HEK293 (cell line): ENCODE measurements at regions not wholly inside any gene's neighbourhood (a gene's known extent, or its start where the extent isn't known, plus 50 kb on each side); places are given as distances from the start of the nearest gene placed in this dataset.
A peak's percentile ranks its signal among the peaks of the same experiment; 100 is the strongest.

ENCODE experiments used
- BCL11A ChIP-seq: fragments of 450-650 bp; formaldehyde crosslinking; IDR thresholded peaks from 2 replicates; pipeline ENCODE4 v1.5.1; 2016; ENCODE audit warnings: low read depth, missing biosample characterization, missing genetic modification characterization
- BCL6B ChIP-seq: fragments of 450-650 bp; formaldehyde crosslinking; IDR thresholded peaks from 2 replicates; pipeline ENCODE4 v1.5.1; 2017; ENCODE audit warnings: missing biosample characterization, missing genetic modification characterization
- GLI2 ChIP-seq: fragments of 450-650 bp; formaldehyde crosslinking; IDR thresholded peaks from 2 replicates; pipeline ENCODE4; 2017; ENCODE audit warnings: missing biosample characterization, missing genetic modification characterization, low read depth, borderline replicate concordance
- KLF7 ChIP-seq: fragments of 450-650 bp; formaldehyde crosslinking; IDR thresholded peaks from 2 replicates; pipeline ENCODE4 v1.5.1; 2016; ENCODE audit warnings: missing biosample characterization, missing genetic modification characterization, borderline replicate concordance
- PRDM2 ChIP-seq: fragments of 450-650 bp; formaldehyde crosslinking; IDR thresholded peaks from 2 replicates; pipeline ENCODE4 v1.5.1; 2016; ENCODE audit warnings: missing biosample characterization, missing genetic modification characterization, borderline replicate concordance
- TRIM28 ChIP-seq: IDR thresholded peaks from 2 replicates; pipeline ENCODE4 v1.6.1; 2011; ENCODE audit warnings: low read length, control low read depth, borderline replicate concordance
- YY1 ChIP-seq: fragments of 450-650 bp; formaldehyde crosslinking; IDR thresholded peaks from 2 replicates; pipeline ENCODE4 v1.5.1; 2018; ENCODE audit warnings: missing biosample characterization, missing genetic modification characterization
- YY2 ChIP-seq: fragments of 450-650 bp; formaldehyde crosslinking; IDR thresholded peaks from 2 replicates; pipeline ENCODE4 v1.5.1; 2016; ENCODE audit warnings: missing biosample characterization, missing genetic modification characterization
- ZBTB21 ChIP-seq: fragments of 450-650 bp; formaldehyde crosslinking; IDR thresholded peaks from 2 replicates; pipeline ENCODE4 v1.5.1; 2017; ENCODE audit warnings: missing biosample characterization, missing genetic modification characterization
- ZBTB48 ChIP-seq: fragments of 450-650 bp; formaldehyde crosslinking; IDR thresholded peaks from 2 replicates; pipeline ENCODE4 v1.5.1; 2016; ENCODE audit warnings: missing biosample characterization, missing genetic modification characterization
- ZBTB7A ChIP-seq: fragments of 450-650 bp; formaldehyde crosslinking; IDR thresholded peaks from 2 replicates; pipeline ENCODE4 v1.5.1; 2016; ENCODE audit warnings: low read depth, missing biosample characterization, missing genetic modification characterization
- ZIC2 ChIP-seq: fragments of 450-650 bp; formaldehyde crosslinking; IDR thresholded peaks from 2 replicates; pipeline ENCODE4 v1.5.1; 2016; ENCODE audit warnings: missing biosample characterization, missing genetic modification characterization
- ZNF10 ChIP-seq: fragments of 450-650 bp; formaldehyde crosslinking; IDR thresholded peaks from 2 replicates; pipeline ENCODE4 v1.5.1; 2017; ENCODE audit warnings: missing biosample characterization, missing genetic modification characterization
- ZNF184 ChIP-seq: fragments of 450-650 bp; IDR thresholded peaks from 2 replicates; pipeline ENCODE4 v1.5.1; 2018; ENCODE audit warnings: missing biosample characterization, mild to moderate bottlenecking, missing genetic modification characterization
- ZNF19 ChIP-seq: fragments of 450-650 bp; formaldehyde crosslinking; IDR thresholded peaks from 2 replicates; pipeline ENCODE4; 2016; ENCODE audit warnings: missing biosample characterization, missing genetic modification characterization, low read depth
- ZNF2 ChIP-seq: fragments of 450-650 bp; formaldehyde crosslinking; IDR thresholded peaks from 2 replicates; pipeline ENCODE4 v1.5.1; 2016; ENCODE audit warnings: missing biosample characterization, missing genetic modification characterization
- ZNF311 ChIP-seq: fragments of 450-650 bp; formaldehyde crosslinking; IDR thresholded peaks from 2 replicates; pipeline ENCODE4 v1.5.1; 2017; ENCODE audit warnings: missing biosample characterization, missing genetic modification characterization, borderline replicate concordance
- ZNF501 ChIP-seq: fragments of 450-650 bp; formaldehyde crosslinking; IDR thresholded peaks from 2 replicates; pipeline ENCODE4 v1.5.1; 2016; ENCODE audit warnings: missing biosample characterization, missing genetic modification characterization
- ZNF544 ChIP-seq: fragments of 450-650 bp; formaldehyde crosslinking; IDR thresholded peaks from 2 replicates; pipeline ENCODE4 v1.5.0; 2017; ENCODE audit warnings: missing biosample characterization, missing genetic modification characterization
- ZNF558 ChIP-seq: fragments of 450-650 bp; formaldehyde crosslinking; IDR thresholded peaks from 2 replicates; pipeline ENCODE4 v1.5.1; 2016; ENCODE audit warnings: missing biosample characterization, missing genetic modification characterization
- ZNF629 ChIP-seq: fragments of 450-650 bp; formaldehyde crosslinking; IDR thresholded peaks from 2 replicates; pipeline ENCODE4 v1.5.1; 2017; ENCODE audit warnings: missing biosample characterization, missing genetic modification characterization
- ZNF660 ChIP-seq: fragments of 450-650 bp; IDR thresholded peaks from 2 replicates; pipeline ENCODE4 v1.5.1; 2018; ENCODE audit warnings: missing biosample characterization, mild to moderate bottlenecking, missing genetic modification characterization
- ZNF664 ChIP-seq: fragments of 450-650 bp; formaldehyde crosslinking; IDR thresholded peaks from 2 replicates; pipeline ENCODE4 v1.5.1; 2016; ENCODE audit warnings: missing biosample characterization, missing genetic modification characterization
- ZNF776 ChIP-seq: fragments of 450-650 bp; formaldehyde crosslinking; IDR thresholded peaks from 2 replicates; pipeline ENCODE4 v1.5.0; 2017; ENCODE audit warnings: missing biosample characterization, missing genetic modification characterization, borderline replicate concordance
- ZSCAN23 ChIP-seq: fragments of 450-650 bp; formaldehyde crosslinking; IDR thresholded peaks from 2 replicates; pipeline ENCODE4 v1.5.1; 2016; ENCODE audit warnings: missing biosample characterization, missing genetic modification characterization
- TF ChIP-seq, protein P1 (sequence below): fragments of 450-650 bp; formaldehyde crosslinking; IDR thresholded peaks from 2 replicates; pipeline ENCODE4 v1.5.0; 2017; ENCODE audit warnings: missing biosample characterization, missing genetic modification characterization, borderline replicate concordance
- TF ChIP-seq, protein P2 (sequence below): fragments of 450-650 bp; formaldehyde crosslinking; IDR thresholded peaks from 2 replicates; pipeline ENCODE4 v1.5.1; 2016; ENCODE audit warnings: missing biosample characterization, missing genetic modification characterization
- TF ChIP-seq, protein P3 (sequence below): IDR thresholded peaks from 2 replicates; pipeline ENCODE4 v1.6.1; 2011; ENCODE audit warnings: mild to moderate bottlenecking, low read depth, low read length, borderline replicate concordance

- TF ChIP-seq PRDM2: no peak
- TF ChIP-seq ZNF184 (tag by site-specific recombination): no peak
- no peak for TF ChIP-seq ZNF19 (tag by site-specific recombination)
- TF ChIP-seq YY2 (tag by site-specific recombination): no peak
- 0 out of 2 replicates have a peak, but pooled peaks have one; percentile 11 for TF ChIP-seq ZNF558 (tag by site-specific recombination)
- TF ChIP-seq KLF7 (tag by site-specific recombination): peak; percentile 91; the same call in 1 of the 2 replicates
- TF ChIP-seq ZBTB21 (tag by site-specific recombination): 0 out of 2 replicates have a peak, but pooled peaks have one; percentile 46
- TF ChIP-seq BCL6B (tag by site-specific recombination): peak; percentile 70; the same call in 1 of the 2 replicates
- 0 out of 2 replicates have a peak, but pooled peaks have one; percentile 54 for TF ChIP-seq ZNF501 (tag by site-specific recombination)
- TF ChIP-seq GLI2 (tag by site-specific recombination): peak; percentile 66; the same call in 1 of the 2 replicates
- TF ChIP-seq, protein P1, sequence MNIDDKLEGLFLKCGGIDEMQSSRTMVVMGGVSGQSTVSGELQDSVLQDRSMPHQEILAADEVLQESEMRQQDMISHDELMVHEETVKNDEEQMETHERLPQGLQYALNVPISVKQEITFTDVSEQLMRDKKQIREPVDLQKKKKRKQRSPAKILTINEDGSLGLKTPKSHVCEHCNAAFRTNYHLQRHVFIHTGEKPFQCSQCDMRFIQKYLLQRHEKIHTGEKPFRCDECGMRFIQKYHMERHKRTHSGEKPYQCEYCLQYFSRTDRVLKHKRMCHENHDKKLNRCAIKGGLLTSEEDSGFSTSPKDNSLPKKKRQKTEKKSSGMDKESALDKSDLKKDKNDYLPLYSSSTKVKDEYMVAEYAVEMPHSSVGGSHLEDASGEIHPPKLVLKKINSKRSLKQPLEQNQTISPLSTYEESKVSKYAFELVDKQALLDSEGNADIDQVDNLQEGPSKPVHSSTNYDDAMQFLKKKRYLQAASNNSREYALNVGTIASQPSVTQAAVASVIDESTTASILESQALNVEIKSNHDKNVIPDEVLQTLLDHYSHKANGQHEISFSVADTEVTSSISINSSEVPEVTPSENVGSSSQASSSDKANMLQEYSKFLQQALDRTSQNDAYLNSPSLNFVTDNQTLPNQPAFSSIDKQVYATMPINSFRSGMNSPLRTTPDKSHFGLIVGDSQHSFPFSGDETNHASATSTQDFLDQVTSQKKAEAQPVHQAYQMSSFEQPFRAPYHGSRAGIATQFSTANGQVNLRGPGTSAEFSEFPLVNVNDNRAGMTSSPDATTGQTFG (tag by site-specific recombination): no peak
- no peak for TF ChIP-seq ZBTB7A (tag by site-specific recombination)
- TF ChIP-seq ZNF660: no peak
- TF ChIP-seq YY1 (tag by site-specific recombination): no peak
- TF ChIP-seq ZNF664 (tag by site-specific recombination): peak; percentile 83
- TF ChIP-seq ZNF776 (tag by site-specific recombination): no peak
- peak; percentile 79 for TF ChIP-seq ZBTB48
- peak; percentile 63; the same call in 1 of the 2 replicates for TF ChIP-seq BCL11A (tag by site-specific recombination)
- no peak for TF ChIP-seq ZNF544
- peak; percentile 68 for TF ChIP-seq ZNF629 (tag by site-specific recombination)
- peak; percentile 49 for TF ChIP-seq ZIC2 (tag by site-specific recombination)
- TF ChIP-seq, protein P2, sequence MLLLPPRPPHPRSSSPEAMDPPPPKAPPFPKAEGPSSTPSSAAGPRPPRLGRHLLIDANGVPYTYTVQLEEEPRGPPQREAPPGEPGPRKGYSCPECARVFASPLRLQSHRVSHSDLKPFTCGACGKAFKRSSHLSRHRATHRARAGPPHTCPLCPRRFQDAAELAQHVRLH (tag by site-specific recombination): peak; percentile 46; the same call in 1 of the 2 replicates
- TF ChIP-seq ZNF2 (tag by site-specific recombination): 0 out of 2 replicates have a peak, but pooled peaks have one; percentile 35
- TF ChIP-seq, protein P3, sequence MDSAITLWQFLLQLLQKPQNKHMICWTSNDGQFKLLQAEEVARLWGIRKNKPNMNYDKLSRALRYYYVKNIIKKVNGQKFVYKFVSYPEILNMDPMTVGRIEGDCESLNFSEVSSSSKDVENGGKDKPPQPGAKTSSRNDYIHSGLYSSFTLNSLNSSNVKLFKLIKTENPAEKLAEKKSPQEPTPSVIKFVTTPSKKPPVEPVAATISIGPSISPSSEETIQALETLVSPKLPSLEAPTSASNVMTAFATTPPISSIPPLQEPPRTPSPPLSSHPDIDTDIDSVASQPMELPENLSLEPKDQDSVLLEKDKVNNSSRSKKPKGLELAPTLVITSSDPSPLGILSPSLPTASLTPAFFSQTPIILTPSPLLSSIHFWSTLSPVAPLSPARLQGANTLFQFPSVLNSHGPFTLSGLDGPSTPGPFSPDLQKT: no peak
- peak; percentile 77 for TF ChIP-seq TRIM28
- TF ChIP-seq ZSCAN23 (tag by site-specific recombination): peak; percentile 68; the same call in 1 of the 2 replicates
- no peak for TF ChIP-seq ZNF311
- TF ChIP-seq ZNF10 (tag by site-specific recombination): no peak
Observed at GRCh38 chr11:27795955-27796861, 96.0 kb upstream of the BDNF start (continued).
